ENCODE measurements at regions not wholly inside any gene's neighbourhood (a gene's known extent, or its start where the extent isn't known, plus 50 kb on each side); places are given as distances from the start of the nearest gene placed in this dataset.

- DNase-seq (no peak), ATAC-seq (ENCODE audit: low read depth) (no peak)
- ChIA-PET POLR2A (no interaction called here), CTCF (no interaction called here)
- Mint-ChIP-seq H3K27me3 (no peaks in the 10 kb centered on the region), H3K4me1 (no peaks in the 10 kb centered on the region), H3K9me3 (ENCODE audit: insufficient read depth) (peaks cover 2% of the 10 kb centered on the region), H3K4me3 (no peak overlapping the region), H3K27ac (no peak overlapping the region)
- H3K27me3 ChIP-seq (replicated peaks in 1 of 4; ENCODE audit: control extremely low read depth in 1 of 4, control insufficient read depth in 3 of 4, insufficient read depth in 4 of 4, low read length in 3 of 4), result no peaks in the 10 kb centered on the region
- TF ChIP-seq EZH2 (IDR thresholded peaks at IDR 0.05; ENCODE audit: borderline replicate concordance, insufficient read depth, low read depth, low read length, poor library complexity, severe bottlenecking), result no peak
- TF ChIP-seq, protein P1, sequence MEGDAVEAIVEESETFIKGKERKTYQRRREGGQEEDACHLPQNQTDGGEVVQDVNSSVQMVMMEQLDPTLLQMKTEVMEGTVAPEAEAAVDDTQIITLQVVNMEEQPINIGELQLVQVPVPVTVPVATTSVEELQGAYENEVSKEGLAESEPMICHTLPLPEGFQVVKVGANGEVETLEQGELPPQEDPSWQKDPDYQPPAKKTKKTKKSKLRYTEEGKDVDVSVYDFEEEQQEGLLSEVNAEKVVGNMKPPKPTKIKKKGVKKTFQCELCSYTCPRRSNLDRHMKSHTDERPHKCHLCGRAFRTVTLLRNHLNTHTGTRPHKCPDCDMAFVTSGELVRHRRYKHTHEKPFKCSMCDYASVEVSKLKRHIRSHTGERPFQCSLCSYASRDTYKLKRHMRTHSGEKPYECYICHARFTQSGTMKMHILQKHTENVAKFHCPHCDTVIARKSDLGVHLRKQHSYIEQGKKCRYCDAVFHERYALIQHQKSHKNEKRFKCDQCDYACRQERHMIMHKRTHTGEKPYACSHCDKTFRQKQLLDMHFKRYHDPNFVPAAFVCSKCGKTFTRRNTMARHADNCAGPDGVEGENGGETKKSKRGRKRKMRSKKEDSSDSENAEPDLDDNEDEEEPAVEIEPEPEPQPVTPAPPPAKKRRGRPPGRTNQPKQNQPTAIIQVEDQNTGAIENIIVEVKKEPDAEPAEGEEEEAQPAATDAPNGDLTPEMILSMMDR (IDR thresholded peaks at IDR 0.05), result no peak
- no peak overlapping the region for H3K4me3 ChIP-seq (ENCODE audit: control extremely low read depth in 1 of 5, extremely low read depth in 1 of 5, insufficient read depth in 1 of 5, low read depth in 2 of 5, low read length in 4 of 5)
- no peaks in the 10 kb centered on the region for H4K20me1 ChIP-seq (ENCODE audit: control insufficient read depth, insufficient read depth, low read length, poor library complexity, severe bottlenecking)
- no peaks in the 10 kb centered on the region for H3K4me1 ChIP-seq (ENCODE audit: control insufficient read depth in 2 of 2, insufficient read depth in 2 of 2, low read length in 2 of 2)
- no CpG with 5 or more reads among the region's 1 CpG for WGBS (ENCODE audit: insufficient coverage)
- no peak overlapping the region for H3K9ac ChIP-seq (ENCODE audit: low read length)
- H3K4me2 ChIP-seq (replicated peaks; ENCODE audit: low read depth, low read length, poor library complexity, severe bottlenecking), result no peak overlapping the region
- H3K9me3 ChIP-seq (ENCODE audit: control extremely low read depth in 1 of 3, control insufficient read depth in 2 of 3, insufficient read depth in 1 of 3, low read length in 2 of 3), result peaks cover 0 to 22% (median 0%) of the 10 kb centered on the region in 3 donors
- H3K79me2 ChIP-seq (ENCODE audit: control insufficient read depth, insufficient read depth, low read length), result no peaks in the 10 kb centered on the region
- intact Hi-C loops (cut with micrococcal nuclease), result no loop called here
- no peaks in the 10 kb centered on the region for H3K36me3 ChIP-seq (replicated peaks in 1 of 2; ENCODE audit: control extremely low read depth in 1 of 2, control insufficient read depth in 1 of 2, extremely low read depth in 1 of 2, insufficient read depth in 2 of 2, low read length in 1 of 2)
- no peak overlapping the region for H2AFZ ChIP-seq (ENCODE audit: insufficient read depth, low read depth, low read length, poor library complexity, severe bottlenecking)
- H3K27ac ChIP-seq (ENCODE audit: low read length in 2 of 2), result no peak overlapping the region
Observed at GRCh38 chr13:54657588-54657987, 1629.0 kb downstream of the OLFM4 start.

DNA sequence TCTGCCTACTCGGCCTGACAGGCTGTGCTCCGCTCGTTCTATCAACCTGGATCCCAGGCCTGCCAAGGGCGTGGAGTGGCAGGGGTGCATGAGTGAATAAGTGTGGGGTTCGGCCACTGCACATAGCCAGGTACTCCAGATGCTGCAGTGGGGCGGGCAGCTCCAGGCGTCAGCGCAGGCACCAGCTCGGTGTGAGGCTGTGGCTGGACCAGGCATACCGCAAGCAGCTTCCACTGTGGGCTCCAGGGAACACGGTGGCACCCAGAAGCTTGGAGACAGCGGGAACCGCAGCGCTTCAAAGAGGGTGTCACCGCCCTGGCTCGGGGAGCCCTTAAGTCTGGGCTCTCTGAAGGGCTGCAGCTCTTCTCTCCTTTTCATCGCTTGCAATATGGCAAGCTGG lies 1630.2 kb downstream of the OLFM4 start:
- Histone ChIP-seq H3K4me1 (ENCODE audit: control insufficient read depth in 2 of 2, insufficient read depth in 2 of 2, low read length in 2 of 2) (no peaks in the 10 kb centered on the region), H3K4me3 (ENCODE audit: control extremely low read depth in 1 of 5, extremely low read depth in 1 of 5, insufficient read depth in 1 of 5, low read depth in 2 of 5, low read length in 4 of 5) (no peak overlapping the region), H4K20me1 (ENCODE audit: control insufficient read depth, insufficient read depth, low read length, poor library complexity, severe bottlenecking) (no peaks in the 10 kb centered on the region), H3K79me2 (ENCODE audit: control insufficient read depth, insufficient read depth, low read length) (no peaks in the 10 kb centered on the region), H3K9me3 (ENCODE audit: control extremely low read depth in 1 of 3, control insufficient read depth in 2 of 3, insufficient read depth in 1 of 3, low read length in 2 of 3) (peaks cover 0 to 22% (median 0%) of the 10 kb centered on the region in 3 donors), H3K27ac (ENCODE audit: low read length in 2 of 2) (no peak overlapping the region), H2AFZ (ENCODE audit: insufficient read depth, low read depth, low read length, poor library complexity, severe bottlenecking) (no peak overlapping the region), H3K36me3 (replicated peaks in 1 of 2; ENCODE audit: control extremely low read depth in 1 of 2, control insufficient read depth in 1 of 2, extremely low read depth in 1 of 2, insufficient read depth in 2 of 2, low read length in 1 of 2) (no peaks in the 10 kb centered on the region), H3K4me2 (replicated peaks; ENCODE audit: low read depth, low read length, poor library complexity, severe bottlenecking) (no peak overlapping the region), H3K9ac (ENCODE audit: low read length) (no peak overlapping the region), H3K27me3 (replicated peaks in 1 of 4; ENCODE audit: control extremely low read depth in 1 of 4, control insufficient read depth in 3 of 4, insufficient read depth in 4 of 4, low read length in 3 of 4) (no peaks in the 10 kb centered on the region)
- Mint-ChIP-seq H3K4me1 (no peaks in the 10 kb centered on the region), H3K9me3 (ENCODE audit: insufficient read depth) (peaks cover 5% of the 10 kb centered on the region), H3K27ac (no peak overlapping the region), H3K27me3 (no peaks in the 10 kb centered on the region), H3K4me3 (no peak overlapping the region)
- WGBS (ENCODE audit: insufficient coverage), result 92% methylated on average over 17 of the region's 17 CpGs
- ChIA-PET POLR2A (no interaction called here), CTCF (no interaction called here)
- no peak for ATAC-seq (ENCODE audit: low read depth)
- DNase-seq, result no peak
- no peak for TF ChIP-seq EZH2 (IDR thresholded peaks at IDR 0.05; ENCODE audit: borderline replicate concordance, insufficient read depth, low read depth, low read length, poor library complexity, severe bottlenecking)
- TF ChIP-seq, protein P1 (IDR thresholded peaks at IDR 0.05), result no peak
- intact Hi-C loops (cut with micrococcal nuclease), result no loop called here

Measured in B cell (primary cell).